HG03342 (cell line): ENCODE measurements at regions not wholly inside any gene's neighbourhood (a gene's known extent, or its start where the extent isn't known, plus 50 kb on each side); places are given as distances from the start of the nearest gene placed in this dataset.

Experiments used
- ATAC-seq: cut with Tn5 transposase; IDR thresholded peaks from one replicate; pipeline ENCODE4 v1.9.1; 2021; ENCODE audit warnings: mild to moderate bottlenecking, moderate library complexity; ENCODE audit not compliant: unreplicated experiment

- no peak for ATAC-seq
These were observed 183.5 kb upstream of the UBL3 start for GRCh38 chr13:30033681-30034457.

DNA sequence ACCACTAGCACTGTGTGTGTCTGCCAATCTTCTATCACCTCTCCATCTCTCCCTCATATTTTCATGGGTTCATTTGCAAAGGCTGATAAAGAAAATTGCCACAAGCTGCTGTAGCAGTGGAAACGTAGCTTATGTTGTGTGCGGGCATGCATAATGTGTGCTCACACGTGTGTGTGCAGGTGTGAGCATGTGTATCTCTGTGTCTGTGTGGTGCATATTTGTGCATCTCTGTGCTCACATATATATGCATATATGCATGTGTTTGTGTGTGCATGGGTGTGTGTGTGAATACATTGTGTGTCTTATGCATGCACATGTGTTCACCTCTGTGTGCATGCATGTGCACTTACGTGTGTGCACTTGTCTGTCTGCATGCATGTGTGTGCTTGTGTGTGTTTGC is 181.8 kb upstream of the UBL3 start:
- ATAC-seq, result no peak

- ATAC-seq, result no peak
These were observed 181.1 kb upstream of the UBL3 start for GRCh38 chr13:30031488-30031887.

DNA sequence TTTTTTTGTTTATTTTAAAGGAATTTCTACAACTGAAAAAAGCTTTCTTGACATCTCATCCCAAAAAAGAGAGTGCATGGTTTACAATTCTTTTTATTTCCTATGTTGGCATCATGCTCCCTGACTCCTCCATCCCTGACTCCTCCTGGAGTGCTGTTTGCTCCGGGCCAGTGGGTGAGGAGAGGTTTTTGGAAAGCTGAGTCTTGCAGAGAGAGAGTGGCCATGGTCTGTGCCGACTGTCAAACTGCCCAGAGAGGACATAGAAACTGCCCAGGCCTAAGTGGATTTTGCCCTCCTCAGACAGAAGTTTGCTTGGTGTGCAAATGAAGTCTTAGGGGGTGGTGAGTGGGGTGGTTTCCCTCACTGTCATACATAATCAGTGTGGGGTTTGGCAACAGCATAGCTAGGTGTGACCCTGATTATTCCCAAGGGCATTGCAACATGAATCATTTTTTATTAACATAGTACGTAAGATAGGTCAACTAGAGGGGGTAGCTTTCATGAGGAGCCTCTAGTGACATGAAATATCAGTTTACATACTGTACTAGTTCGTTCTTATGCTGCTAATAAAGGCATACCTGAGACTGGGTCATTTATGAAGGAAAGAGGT is 179.8 kb upstream of the UBL3 start:
- no peak for ATAC-seq

DNA sequence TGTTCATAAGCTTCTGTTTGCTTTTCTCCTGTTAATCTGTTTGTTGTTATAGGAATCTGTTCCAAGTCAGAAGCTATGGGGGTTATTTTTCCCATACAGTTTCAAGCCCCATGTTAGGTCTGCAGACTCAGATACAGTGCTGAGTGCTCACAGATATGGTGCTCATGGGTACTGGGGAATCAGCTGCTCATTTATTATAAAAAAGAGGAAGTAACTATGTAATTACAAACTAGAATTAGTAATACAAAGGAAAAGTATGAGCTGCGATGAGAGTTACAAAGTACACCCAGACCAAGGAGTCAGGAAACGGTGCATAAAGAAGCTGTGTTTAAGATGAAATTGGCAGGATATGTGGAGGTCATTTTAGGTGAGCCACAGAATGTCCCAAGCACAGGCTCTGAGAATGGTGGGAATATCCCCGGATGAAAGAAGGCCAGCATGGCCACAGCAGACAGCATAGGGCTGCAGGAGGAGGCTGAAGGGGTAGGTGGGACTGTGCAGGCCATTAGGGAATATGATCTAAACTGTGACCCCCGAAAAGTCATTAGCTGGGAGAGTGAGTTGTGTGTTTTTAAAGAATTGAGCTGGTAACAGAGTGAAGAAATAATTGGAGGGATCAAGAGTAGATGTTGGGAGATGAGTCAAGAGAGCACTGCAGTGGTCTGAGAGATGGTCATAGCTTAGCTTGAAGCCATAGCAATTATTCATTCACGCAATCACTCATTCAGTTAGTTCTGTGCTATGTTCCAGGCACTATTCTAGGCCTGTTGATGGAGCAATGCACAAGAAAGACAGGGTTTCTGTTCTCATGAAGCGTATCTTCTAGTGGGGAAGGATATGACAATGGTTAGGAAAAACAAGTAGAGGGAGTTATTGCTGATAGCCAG is 177.4 kb upstream of the UBL3 start:
- no peak for ATAC-seq

- no peak for ATAC-seq
These were observed 176.5 kb upstream of the UBL3 start for GRCh38 chr13:30026909-30027308.

DNA sequence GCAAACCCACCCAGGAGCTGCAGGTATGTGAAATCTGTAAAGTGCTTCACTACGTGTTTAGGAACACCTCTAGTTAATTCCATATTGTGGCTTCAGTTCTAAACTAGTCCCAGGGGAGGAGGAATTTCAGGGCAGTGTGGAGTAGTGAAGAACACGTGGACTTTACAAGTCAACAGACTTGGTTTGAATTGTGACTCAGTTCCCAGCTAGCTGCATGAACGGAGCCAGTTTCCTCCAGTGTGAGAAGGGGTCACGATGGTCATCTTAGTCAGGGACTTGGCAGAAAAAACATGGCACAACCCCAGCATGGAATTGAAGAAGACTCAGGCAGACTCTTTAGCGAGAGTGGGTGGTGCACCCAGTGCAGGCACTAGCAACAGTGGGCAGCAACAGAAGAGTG is 175.7 kb upstream of the UBL3 start:
- no peak for ATAC-seq

DNA sequence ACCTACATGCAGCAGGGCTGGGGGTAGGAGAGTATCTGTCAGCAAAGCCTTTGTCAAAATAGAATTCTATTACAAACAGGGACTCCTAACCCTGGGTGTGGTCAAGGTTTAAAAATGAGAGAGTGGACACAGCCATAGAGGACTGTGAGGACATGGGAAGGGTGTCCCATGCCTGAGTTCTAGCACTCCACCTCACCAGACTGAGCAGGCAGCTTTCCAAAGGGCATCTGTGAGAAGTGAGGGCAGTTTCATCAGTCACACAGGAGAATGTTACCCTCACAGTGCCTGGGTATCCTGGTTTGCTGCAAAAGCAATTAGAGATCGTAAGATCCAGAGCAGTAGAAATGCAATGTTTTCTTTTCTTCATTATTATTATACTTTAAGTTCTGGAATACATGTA is 174.9 kb upstream of the UBL3 start:
- ATAC-seq, result no peak

GRCh38 chr13:30024125-30024865 is 173.9 kb upstream of the UBL3 start:
- ATAC-seq, result no peak

GRCh38 chr13:30023196-30023895 is 172.9 kb upstream of the UBL3 start:
- no peak for ATAC-seq

- ATAC-seq, result no peak
These were observed 172.4 kb upstream of the UBL3 start for GRCh38 chr13:30022796-30023195.

- ATAC-seq, result no peak
These were observed 171.8 kb upstream of the UBL3 start for GRCh38 chr13:30022256-30022655.

GRCh38 chr13:30021611-30022010 is 171.2 kb upstream of the UBL3 start:
- no peak for ATAC-seq

DNA sequence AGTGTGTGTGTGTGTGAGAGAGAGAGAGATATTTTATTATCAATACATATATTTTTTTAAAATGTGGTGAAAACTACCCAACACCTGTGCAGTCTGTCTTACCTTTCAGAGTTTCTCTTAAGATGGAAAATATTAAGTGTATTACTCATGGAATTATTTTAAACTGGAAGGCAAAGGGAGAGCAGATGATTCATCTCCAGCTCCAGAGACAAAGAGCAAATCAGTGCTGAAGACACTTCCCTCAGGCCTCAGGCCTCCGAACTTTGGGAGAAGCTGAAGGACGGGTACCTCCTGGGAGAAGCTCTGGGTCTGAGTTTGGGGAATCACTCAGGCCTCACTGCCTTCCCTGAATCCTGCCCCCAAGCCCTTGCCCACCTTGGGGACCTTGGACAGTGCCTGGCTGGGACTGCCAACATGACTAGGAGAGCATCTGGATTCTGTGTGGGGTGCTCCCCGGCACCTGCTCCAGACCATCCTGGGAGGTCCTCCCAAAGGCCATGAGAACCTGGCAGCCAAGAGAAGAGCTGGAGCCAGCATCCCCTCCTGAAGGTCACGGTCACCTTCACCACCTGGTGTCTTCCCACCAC is 170.4 kb upstream of the UBL3 start:
- ATAC-seq, result no peak

GRCh38 chr13:30019648-30020626 is 169.5 kb upstream of the UBL3 start:
- ATAC-seq, result no peak

DNA sequence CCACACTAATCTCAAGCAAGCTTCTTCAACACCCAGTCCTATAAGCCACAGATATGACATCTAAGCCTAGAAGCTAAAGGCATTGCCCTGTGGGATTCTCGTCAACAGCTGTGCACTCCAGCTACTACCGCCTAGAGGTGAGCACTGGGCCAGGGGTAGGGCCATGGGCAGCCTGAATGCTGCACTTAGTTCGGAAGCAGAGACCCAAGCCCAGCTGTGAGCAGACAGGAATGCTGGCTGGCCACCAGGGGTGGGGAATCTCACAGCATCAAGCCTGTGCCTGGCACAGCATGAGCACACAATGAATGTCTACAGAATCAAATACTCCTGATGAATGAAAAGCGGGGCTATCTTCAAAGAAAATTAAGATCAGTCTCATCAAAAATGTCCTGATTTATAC is 167.5 kb upstream of the UBL3 start:
- ATAC-seq, result no peak

DNA sequence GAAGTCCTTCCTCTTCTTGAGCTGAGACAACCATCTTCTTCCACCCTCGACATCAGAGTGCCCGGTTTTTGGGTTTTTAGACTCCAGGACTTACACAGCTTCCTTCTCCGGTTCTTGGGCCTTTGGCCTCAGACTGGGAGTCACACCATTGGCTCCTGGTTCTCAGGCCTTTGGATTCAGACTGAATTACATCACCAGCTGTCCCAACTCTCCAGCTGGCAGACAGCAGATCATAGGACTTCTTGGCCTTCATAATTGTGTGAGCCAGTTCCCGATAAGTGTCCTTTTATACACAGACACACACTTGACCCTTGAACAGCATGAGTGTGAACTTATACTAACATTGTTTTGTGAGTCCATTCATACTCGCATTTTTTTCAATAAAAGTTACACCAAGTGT is 166.0 kb upstream of the UBL3 start:
- ATAC-seq, result no peak

- no peak for ATAC-seq
These were observed 159.0 kb upstream of the UBL3 start for GRCh38 chr13:30009411-30009810.

GRCh38 chr13:30006246-30006645 is 155.8 kb upstream of the UBL3 start:
- ATAC-seq, result no peak
